ENCODE measurements at regions not wholly inside any gene's neighbourhood (a gene's known extent, or its start where the extent isn't known, plus 50 kb on each side); places are given as distances from the start of the nearest gene placed in this dataset.

GRCh38 chr5:27315363-27316270 is 277.2 kb upstream of the CDH9 start (continued):
- TF ChIP-seq REST (IDR thresholded peaks at IDR 0.05; ENCODE audit: low read depth, low read length) (no peak), IRF3 (IDR thresholded peaks at IDR 0.05; ENCODE audit: low read depth, low read length) (no peak), FOXM1 (IDR thresholded peaks at IDR 0.05; ENCODE audit: low read depth) (0 out of 2 replicates have a peak, but pooled peaks have one; percentile 38), TCF12 (IDR thresholded peaks at IDR 0.05) (peak; percentile 73)

DNA sequence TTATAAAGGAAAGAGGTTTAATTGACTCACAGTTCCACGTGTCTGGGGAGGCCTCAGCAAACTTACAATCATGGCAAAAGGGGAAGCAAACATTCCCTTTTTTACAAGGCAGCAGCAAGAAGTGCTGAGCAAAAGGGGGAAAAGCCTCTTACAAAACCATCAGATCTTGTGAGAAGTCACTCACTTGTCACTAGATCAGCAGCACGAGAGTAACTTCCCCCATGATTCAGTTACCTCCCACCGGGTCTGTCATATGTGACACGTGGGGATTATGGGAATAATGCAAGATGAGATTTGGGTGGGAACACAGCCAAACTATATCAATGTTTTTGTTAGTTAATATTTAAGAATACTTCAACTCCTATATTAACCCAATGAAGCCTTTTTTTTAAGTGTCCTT is 275.2 kb upstream of the CDH9 start:
- Histone ChIP-seq H3K27ac (ENCODE audit: low read depth in 2 of 2, low read length in 1 of 2) (no peak overlapping the region), H3F3A (replicated peaks; ENCODE audit: insufficient read depth) (peaks cover 21% of the 10 kb centered on the region), H3K4me2 (no peak overlapping the region), H3K4me3 (ENCODE audit: low read depth in 2 of 2, low read length in 1 of 2) (no peak overlapping the region), H3K79me2 (ENCODE audit: insufficient read depth) (no peaks in the 10 kb centered on the region), H3K36me3 (replicated peaks in 1 of 2; ENCODE audit: control insufficient read depth in 1 of 2, insufficient read depth in 2 of 2, low read length in 1 of 2) (no peaks in the 10 kb centered on the region), H3K9me3 (no peaks in the 10 kb centered on the region), H3K4me1 (ENCODE audit: control insufficient read depth in 1 of 2, insufficient read depth in 2 of 2, low read depth in 1 of 2, low read length in 1 of 2) (peaks cover 0 to 6% of the 10 kb centered on the region in 2 experiments; a peak in 2 of 4 replicates), H2AFZ (ENCODE audit: low read depth) (peak overlapping the region; percentile 6; the same call in 1 of the 2 replicates), H3K27me3 (ENCODE audit: insufficient read depth) (no peaks in the 10 kb centered on the region), H4K20me1 (ENCODE audit: insufficient read depth) (no peaks in the 10 kb centered on the region), H3K9ac (no peak overlapping the region), H3K9me2 (no peaks in the 10 kb centered on the region)
- TF ChIP-seq YY1 (IDR thresholded peaks at IDR 0.05; ENCODE audit: low read depth): no peak
- TF ChIP-seq CHD2 (IDR thresholded peaks at IDR 0.05; ENCODE audit: low read length, partially characterized antibody): no peak
- no peak for TF ChIP-seq JUND (IDR thresholded peaks at IDR 0.05)
- no peak for TF ChIP-seq MEF2A (IDR thresholded peaks at IDR 0.05; ENCODE audit: borderline replicate concordance, low read depth)
- no peak for TF ChIP-seq IRF3 (IDR thresholded peaks at IDR 0.05; ENCODE audit: low read depth, low read length)
- no peak for TF ChIP-seq CTCF (IDR thresholded peaks at IDR 0.05)
- TF ChIP-seq SIN3A (IDR thresholded peaks at IDR 0.05; ENCODE audit: borderline replicate concordance, low read depth, low read length): no peak
- TF ChIP-seq GABPA (IDR thresholded peaks at IDR 0.05; ENCODE audit: low read depth): no peak
- TF ChIP-seq EZH2phosphoT487 (IDR thresholded peaks at IDR 0.05; ENCODE audit: borderline replicate concordance, low read depth): no peak
- no peak for TF ChIP-seq EP300 (IDR thresholded peaks at IDR 0.05; ENCODE audit: borderline replicate concordance in 1 of 2, low read depth in 1 of 2, low read length in 1 of 2)
- TF ChIP-seq POLR2AphosphoS5 (IDR thresholded peaks at IDR 0.05; ENCODE audit: low read depth, low read length): no peak
- TF ChIP-seq, protein P1, sequence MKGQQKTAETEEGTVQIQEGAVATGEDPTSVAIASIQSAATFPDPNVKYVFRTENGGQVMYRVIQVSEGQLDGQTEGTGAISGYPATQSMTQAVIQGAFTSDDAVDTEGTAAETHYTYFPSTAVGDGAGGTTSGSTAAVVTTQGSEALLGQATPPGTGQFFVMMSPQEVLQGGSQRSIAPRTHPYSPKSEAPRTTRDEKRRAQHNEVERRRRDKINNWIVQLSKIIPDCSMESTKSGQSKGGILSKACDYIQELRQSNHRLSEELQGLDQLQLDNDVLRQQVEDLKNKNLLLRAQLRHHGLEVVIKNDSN (IDR thresholded peaks at IDR 0.05; ENCODE audit: borderline replicate concordance, low read depth): no peak
- TF ChIP-seq FOSL2 (IDR thresholded peaks at IDR 0.05; ENCODE audit: borderline replicate concordance, low read depth): no peak
- no peak for TF ChIP-seq NFIC (IDR thresholded peaks at IDR 0.05; ENCODE audit: borderline replicate concordance)
- 36% methylated on average over 4 of the region's 4 CpGs for WGBS (ENCODE audit: low lambda C conversion rate)
- POLR2A ChIA-PET: no interaction called here
- CTCF ChIA-PET: no interaction called here
- DNase-seq: no peak

Measured in SK-N-SH (cell line).